Transverse colon (tissue), 4 donors: ENCODE measurements at regions not wholly inside any gene's neighbourhood (a gene's known extent, or its start where the extent isn't known, plus 50 kb on each side); places are given as distances from the start of the nearest gene placed in this dataset.
A peak's percentile ranks its signal among the peaks of the same experiment; 100 is the strongest.

Experiments
- DNase-seq: peaks from one replicate; pipeline ENCODE4 v3.0.0-alpha.2; 2019
- H3K27ac ChIP-seq, 4 donors: fragments of 200-600 bp; sonication (generic); 2 replicates each; pipeline ENCODE4 v1.5.1; 2016 to 2018; ENCODE audit warnings: inconsistent platforms in 4 of 4
- H3K27me3 ChIP-seq: fragments of 200-600 bp; sonication (generic); 2 replicates; pipeline ENCODE4 v1.5.1; 2017; ENCODE audit warnings: inconsistent platforms
- H3K36me3 ChIP-seq, 4 donors: fragments of 200-600 bp; sonication (generic); 2 replicates each; pipeline ENCODE4 v1.5.1; 2017 to 2019; ENCODE audit warnings: inconsistent platforms in 4 of 4
- H3K4me1 ChIP-seq, 4 donors: fragments of 200-600 bp; sonication (generic); 2 replicates each; pipeline ENCODE4 v1.5.1; 2017 to 2020; ENCODE audit warnings: inconsistent platforms in 4 of 4
- H3K4me3 ChIP-seq, 4 donors: fragments of 200-600 bp; sonication (generic); 1 replicate in 1 of 4; 2 replicates in 3 of 4; pipeline versions ENCODE4 v1.5.1 to v1.6.1; 2017 to 2019; ENCODE audit warnings: inconsistent platforms in 4 of 4
- H3K9me3 ChIP-seq, 2 donors: fragments of 200-600 bp; sonication (generic); 2 replicates each; pipeline ENCODE4 v1.5.1; 2017 to 2019; ENCODE audit warnings: inconsistent platforms in 2 of 2
- CTCF ChIP-seq, 5 experiments: fragments of 200-600 bp in 3 of 5; fragments of 450-650 bp in 2 of 5; sonication (generic) in 3 of 5; IDR thresholded peaks; 1 replicate in 2 of 5; 2 replicates in 3 of 5; pipeline ENCODE4 v1.5.1; 2016 to 2017; ENCODE audit warnings: antibody characterized with exemption in 5 of 5, inconsistent platforms in 3 of 5, mild to moderate bottlenecking in 2 of 5, moderate library complexity in 1 of 5
- EP300 ChIP-seq: sonication (generic); formaldehyde crosslinking; IDR thresholded peaks from one replicate; pipeline ENCODE4 v1.6.1; 2017; ENCODE audit warnings: antibody characterized with exemption, low read depth
- POLR2A ChIP-seq: fragments of 450-650 bp; IDR thresholded peaks from one replicate; pipeline ENCODE4 v1.6.1; 2016; ENCODE audit warnings: antibody characterized with exemption, mild to moderate bottlenecking, moderate library complexity
- POLR2AphosphoS5 ChIP-seq, 3 donors: sonication (generic); formaldehyde crosslinking; IDR thresholded peaks; one replicate each; pipeline ENCODE4 v1.6.1; 2016; ENCODE audit warnings: antibody characterized with exemption in 3 of 3
- WGBS, 2 donors: methylation state at CpG; one replicate each; pipeline ENCODE4 v1.1.5; 2018; ENCODE audit warnings: low coverage in 1 of 2; 5-methylcytosine and 5-hydroxymethylcytosine counted together
- in situ Hi-C, 4 donors: fragments of 200-750 bp; cut with MboI; loops; one replicate each; pipeline versions ENCODE4 v1.15.0 to v1.15.1; 2017; ENCODE audit warnings: low sequenced_read_pairs in 3 of 4, low pct_ligation_motif_present in 1 of 4, low pct_unique_long_range_greater_than_20kb in 1 of 4
- intact Hi-C: fragments of 100-400 bp; cut with DNase I; formaldehyde crosslinking; loops from one replicate; pipeline ENCODE4 v1.15.1; 2023; ENCODE audit warnings: low total_unique reads

DNA sequence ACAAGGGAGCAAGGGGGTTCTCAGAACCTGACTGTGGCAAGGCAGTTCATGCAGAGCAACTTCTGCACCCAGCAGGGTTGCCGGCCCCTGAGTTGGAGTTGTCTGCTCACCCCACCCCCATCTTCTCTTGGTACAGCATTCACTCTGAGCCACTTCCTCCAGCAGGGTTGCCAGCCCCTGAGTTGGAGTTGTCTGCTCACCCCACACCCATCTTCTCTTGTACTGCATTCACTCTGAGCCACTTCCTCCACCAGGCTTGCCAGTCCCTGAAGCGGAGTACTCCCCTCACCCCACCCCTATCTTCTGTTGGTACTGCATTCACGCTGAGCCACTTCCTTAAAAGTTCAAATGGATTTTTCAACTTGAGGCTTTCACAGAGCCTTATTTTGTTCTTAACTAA, 79.7 kb upstream of the SYNDIG1 start:
- no peaks in the 10 kb centered on the region for H3K27me3 ChIP-seq
- no peak overlapping the region for H3K4me3 ChIP-seq
- no peak overlapping the region for H3K27ac ChIP-seq
- intact Hi-C loops (no loop called here), in situ Hi-C loops (no loop called here)
- WGBS, 2 donors = 57 to 58% methylated on average over 2 to 3 of the region's 3 CpGs
- DNase-seq = no peak
- H3K4me1 ChIP-seq = no peaks in the 10 kb centered on the region
- H3K9me3 ChIP-seq = no peaks in the 10 kb centered on the region
- H3K36me3 ChIP-seq = no peaks in the 10 kb centered on the region
- no peak for TF ChIP-seq POLR2A

DNA sequence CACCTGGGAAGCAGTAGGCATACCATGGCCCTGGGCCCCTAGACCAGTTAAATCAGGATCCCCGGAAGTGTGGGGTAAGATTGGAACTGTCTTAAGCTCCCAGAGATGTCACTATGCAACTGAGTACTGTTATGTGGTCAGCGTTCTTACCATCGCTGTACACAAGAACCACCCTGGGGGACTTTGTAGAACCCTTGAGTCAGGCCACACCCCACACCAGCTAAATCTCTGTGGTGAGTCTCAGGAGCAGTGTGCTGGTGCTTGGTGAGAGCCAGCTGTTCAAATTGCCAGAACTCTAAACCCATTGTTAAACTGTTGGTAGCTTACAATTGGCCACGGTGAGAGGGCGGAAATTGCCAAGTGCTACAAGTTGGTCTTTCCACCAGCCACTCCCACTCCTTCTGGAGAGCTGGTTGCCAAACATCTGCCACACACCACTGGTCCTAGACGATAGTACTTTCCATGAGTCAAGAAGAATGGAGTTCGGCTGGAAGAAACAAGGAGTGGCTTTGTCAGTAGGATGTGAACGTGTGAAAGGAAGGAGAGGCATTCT, 80.5 kb upstream of the SYNDIG1 start:
- no peaks in the 10 kb centered on the region for H3K27me3 ChIP-seq
- DNase-seq = no peak
- intact Hi-C loops = no loop called here
- H3K36me3 ChIP-seq = no peaks in the 10 kb centered on the region
- no peak overlapping the region for H3K4me3 ChIP-seq
- H3K27ac ChIP-seq = no peak overlapping the region
- H3K9me3 ChIP-seq = no peaks in the 10 kb centered on the region
- 74% methylated on average over 8 of the region's 8 CpGs; no CpG with 5 or more reads in 1 of the 2 donors for WGBS, 2 donors
- in situ Hi-C loops = no loop called here
- no peak for TF ChIP-seq EP300
- no peak for TF ChIP-seq POLR2A
- TF ChIP-seq CTCF (IDR thresholded peaks at IDR 0.05) = no peak
- TF ChIP-seq POLR2AphosphoS5 (IDR thresholded peaks at IDR 0.05) = no peak
- no peaks in the 10 kb centered on the region for H3K4me1 ChIP-seq

- WGBS, 2 donors = 85% methylated on average over 5 of the region's 5 CpGs; no CpG with 5 or more reads in 1 of the 2 donors
- in situ Hi-C loops = no loop called here
- TF ChIP-seq CTCF (IDR thresholded peaks at IDR 0.05) (no peak), EP300 (no peak), POLR2AphosphoS5 (IDR thresholded peaks at IDR 0.05) (no peak), POLR2A (no peak)
- no peak overlapping the region for H3K4me3 ChIP-seq
- no peaks in the 10 kb centered on the region for H3K9me3 ChIP-seq
- intact Hi-C loops = no loop called here
- DNase-seq = no peak
- no peak overlapping the region for H3K27ac ChIP-seq
- no peaks in the 10 kb centered on the region for H3K27me3 ChIP-seq
- peaks cover 0 to 7% (median 3%) of the 10 kb centered on the region in 4 donors for H3K4me1 ChIP-seq
- no peaks in the 10 kb centered on the region for H3K36me3 ChIP-seq
These were observed 83.9 kb upstream of the SYNDIG1 start for GRCh38 chr20:24385547-24385946.

- intact Hi-C loops = no loop called here
- WGBS, 2 donors = 73 to 81% methylated on average over 5 of the region's 5 CpGs
- in situ Hi-C loops = no loop called here
- H3K4me3 ChIP-seq = no peak overlapping the region
- no peaks in the 10 kb centered on the region for H3K36me3 ChIP-seq
- H3K27me3 ChIP-seq = no peaks in the 10 kb centered on the region
- no peaks in the 10 kb centered on the region for H3K9me3 ChIP-seq
- TF ChIP-seq CTCF (IDR thresholded peaks at IDR 0.05) = no peak
- no peak for TF ChIP-seq POLR2AphosphoS5 (IDR thresholded peaks at IDR 0.05)
- TF ChIP-seq EP300 = no peak
- TF ChIP-seq POLR2A = no peak
- DNase-seq = no peak
- H3K4me1 ChIP-seq = peaks cover 0 to 7% (median 3%) of the 10 kb centered on the region in 4 donors
- no peak overlapping the region for H3K27ac ChIP-seq
These were observed 84.6 kb upstream of the SYNDIG1 start for GRCh38 chr20:24384865-24385264.

GRCh38 chr20:24382743-24383142, 86.7 kb upstream of the SYNDIG1 start:
- TF ChIP-seq POLR2AphosphoS5 (IDR thresholded peaks at IDR 0.05) (no peak), POLR2A (no peak), CTCF (IDR thresholded peaks at IDR 0.05) (no peak), EP300 (no peak)
- 0 to 11% methylated on average over 1 to 2 of the region's 2 CpGs for WGBS, 2 donors
- Histone ChIP-seq H3K4me3 (no peak overlapping the region), H3K4me1 (peaks cover 0 to 7% (median 3%) of the 10 kb centered on the region in 4 donors), H3K27me3 (no peaks in the 10 kb centered on the region), H3K9me3 (no peaks in the 10 kb centered on the region), H3K27ac (no peak overlapping the region), H3K36me3 (no peaks in the 10 kb centered on the region)
- intact Hi-C loops = no loop called here
- in situ Hi-C loops = no loop called here
- peak; percentile 11 for DNase-seq
